ENCODE measurements at regions not wholly inside any gene's neighbourhood (a gene's known extent, or its start where the extent isn't known, plus 50 kb on each side); places are given as distances from the start of the nearest gene placed in this dataset.

GRCh38 chr1:29541631-29542030 lies 305.3 kb downstream of the PTPRU start:
- TF ChIP-seq CTCF (IDR thresholded peaks at IDR 0.05 in 8 of 11, conservative IDR thresholded peaks at IDR 0.05 in 3 of 11) (no peak), POLR2AphosphoS5 (IDR thresholded peaks at IDR 0.05) (no peak)

Data from spleen (tissue), 7 donors.